KMS-11 (cell line): ENCODE measurements at regions not wholly inside any gene's neighbourhood (a gene's known extent, or its start where the extent isn't known, plus 50 kb on each side); places are given as distances from the start of the nearest gene placed in this dataset.

Experiments
- H2AFZ ChIP-seq: fragments of 200-600 bp; sonication (generic); 2 replicates; pipeline ENCODE4 v1.6.1; 2016; ENCODE audit warnings: antibody characterized with exemption, mixed run types, low read depth
- H3K27ac ChIP-seq: fragments of 200-600 bp; sonication (generic); 2 replicates; pipeline ENCODE4 v1.6.1; 2016; ENCODE audit warnings: mild to moderate bottlenecking, mixed run types
- H3K27me3 ChIP-seq: fragments of 200-600 bp; sonication (generic); 2 replicates; pipeline ENCODE4 v1.6.1; 2017; ENCODE audit warnings: mild to moderate bottlenecking, low read depth, mixed run types, moderate library complexity; ENCODE audit not compliant: insufficient read depth
- H3K36me3 ChIP-seq: fragments of 200-600 bp; sonication (generic); 2 replicates; pipeline ENCODE4 v1.6.1; 2017; ENCODE audit warnings: mild to moderate bottlenecking, mixed run types; ENCODE audit not compliant: insufficient read depth
- H3K4me1 ChIP-seq: fragments of 200-600 bp; sonication (generic); 2 replicates; pipeline ENCODE4 v1.6.1; 2016; ENCODE audit warnings: mild to moderate bottlenecking, low read depth, mixed run types; ENCODE audit not compliant: poor library complexity, severe bottlenecking
- H3K4me2 ChIP-seq: fragments of 200-600 bp; sonication (generic); 2 replicates; pipeline ENCODE4 v1.7.0; 2016; ENCODE audit warnings: mild to moderate bottlenecking, mixed run types
- H3K4me3 ChIP-seq: fragments of 200-600 bp; sonication (generic); IDR thresholded peaks from 2 replicates; pipeline ENCODE4 v1.6.1; 2017; ENCODE audit warnings: low read depth, low read length, mixed read lengths; ENCODE audit not compliant: insufficient read depth
- H3K79me2 ChIP-seq: fragments of 200-600 bp; sonication (generic); 2 replicates; pipeline ENCODE4 v1.6.1; 2016; ENCODE audit warnings: low read depth, mixed run types; ENCODE audit not compliant: insufficient read depth
- H3K9ac ChIP-seq: fragments of 200-600 bp; sonication (generic); 2 replicates; pipeline ENCODE4 v1.6.1; 2016; ENCODE audit warnings: mild to moderate bottlenecking, mixed run types
- H4K20me1 ChIP-seq: fragments of 200-600 bp; sonication (generic); 2 replicates; pipeline ENCODE4 v1.6.1; 2016; ENCODE audit warnings: mild to moderate bottlenecking, mixed run types; ENCODE audit not compliant: insufficient read depth
- TF ChIP-seq, protein P1 (sequence below): fragments of 200-600 bp; sonication (generic); conservative IDR thresholded peaks from 2 replicates; pipeline ENCODE4 v1.6.1; 2017; ENCODE audit warnings: low read depth, mild to moderate bottlenecking, antibody characterized with exemption, low read length, moderate library complexity, mixed read lengths

DNA sequence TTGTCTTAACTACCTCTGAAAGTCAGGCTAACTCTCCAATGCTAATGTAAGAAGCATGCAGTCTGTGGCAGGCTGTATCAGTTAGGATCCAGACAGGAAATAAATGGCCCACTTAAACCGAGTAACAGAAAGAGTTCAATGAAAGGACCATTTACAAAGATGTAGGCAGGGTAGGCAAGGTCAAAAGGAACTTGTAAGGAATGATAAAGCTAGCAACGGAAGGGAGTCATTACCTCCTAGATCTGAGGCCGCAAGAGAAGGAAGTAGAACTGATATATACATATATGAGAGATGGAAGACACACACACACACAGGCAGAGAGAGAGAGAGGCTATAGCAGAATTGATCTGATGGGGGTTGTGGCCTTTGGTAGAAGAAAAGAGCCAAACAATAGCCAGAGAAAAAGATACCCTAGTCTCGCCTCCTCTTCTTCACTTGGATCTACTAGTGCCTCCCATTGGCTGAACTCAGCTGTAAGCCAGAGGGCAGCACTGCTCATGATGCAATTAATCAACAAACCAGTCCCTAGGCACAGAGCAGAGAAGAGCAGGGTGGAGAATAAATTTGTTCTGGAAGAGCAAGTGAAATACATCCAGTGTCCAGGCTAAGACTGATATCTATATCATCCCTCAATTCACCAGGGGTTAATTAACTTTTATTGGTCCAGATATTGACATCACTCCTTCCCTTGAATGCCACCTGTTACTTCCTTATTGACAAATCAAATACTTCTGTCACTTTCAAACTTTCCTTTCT is 91.2 kb downstream of the LSMEM1 start:
- H2AFZ ChIP-seq, result no peak overlapping the region
- H3K36me3 ChIP-seq, result no peaks in the 10 kb centered on the region
- H3K4me1 ChIP-seq, result no peaks in the 10 kb centered on the region
- no peaks in the 10 kb centered on the region for H3K79me2 ChIP-seq
- TF ChIP-seq, protein P1, sequence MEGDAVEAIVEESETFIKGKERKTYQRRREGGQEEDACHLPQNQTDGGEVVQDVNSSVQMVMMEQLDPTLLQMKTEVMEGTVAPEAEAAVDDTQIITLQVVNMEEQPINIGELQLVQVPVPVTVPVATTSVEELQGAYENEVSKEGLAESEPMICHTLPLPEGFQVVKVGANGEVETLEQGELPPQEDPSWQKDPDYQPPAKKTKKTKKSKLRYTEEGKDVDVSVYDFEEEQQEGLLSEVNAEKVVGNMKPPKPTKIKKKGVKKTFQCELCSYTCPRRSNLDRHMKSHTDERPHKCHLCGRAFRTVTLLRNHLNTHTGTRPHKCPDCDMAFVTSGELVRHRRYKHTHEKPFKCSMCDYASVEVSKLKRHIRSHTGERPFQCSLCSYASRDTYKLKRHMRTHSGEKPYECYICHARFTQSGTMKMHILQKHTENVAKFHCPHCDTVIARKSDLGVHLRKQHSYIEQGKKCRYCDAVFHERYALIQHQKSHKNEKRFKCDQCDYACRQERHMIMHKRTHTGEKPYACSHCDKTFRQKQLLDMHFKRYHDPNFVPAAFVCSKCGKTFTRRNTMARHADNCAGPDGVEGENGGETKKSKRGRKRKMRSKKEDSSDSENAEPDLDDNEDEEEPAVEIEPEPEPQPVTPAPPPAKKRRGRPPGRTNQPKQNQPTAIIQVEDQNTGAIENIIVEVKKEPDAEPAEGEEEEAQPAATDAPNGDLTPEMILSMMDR, result no peak
- no peak overlapping the region for H3K9ac ChIP-seq
- no peak overlapping the region for H3K4me2 ChIP-seq
- no peaks in the 10 kb centered on the region for H4K20me1 ChIP-seq
- no peak overlapping the region for H3K27ac ChIP-seq
- no peak overlapping the region for H3K4me3 ChIP-seq
- H3K27me3 ChIP-seq, result no peaks in the 10 kb centered on the region

DNA sequence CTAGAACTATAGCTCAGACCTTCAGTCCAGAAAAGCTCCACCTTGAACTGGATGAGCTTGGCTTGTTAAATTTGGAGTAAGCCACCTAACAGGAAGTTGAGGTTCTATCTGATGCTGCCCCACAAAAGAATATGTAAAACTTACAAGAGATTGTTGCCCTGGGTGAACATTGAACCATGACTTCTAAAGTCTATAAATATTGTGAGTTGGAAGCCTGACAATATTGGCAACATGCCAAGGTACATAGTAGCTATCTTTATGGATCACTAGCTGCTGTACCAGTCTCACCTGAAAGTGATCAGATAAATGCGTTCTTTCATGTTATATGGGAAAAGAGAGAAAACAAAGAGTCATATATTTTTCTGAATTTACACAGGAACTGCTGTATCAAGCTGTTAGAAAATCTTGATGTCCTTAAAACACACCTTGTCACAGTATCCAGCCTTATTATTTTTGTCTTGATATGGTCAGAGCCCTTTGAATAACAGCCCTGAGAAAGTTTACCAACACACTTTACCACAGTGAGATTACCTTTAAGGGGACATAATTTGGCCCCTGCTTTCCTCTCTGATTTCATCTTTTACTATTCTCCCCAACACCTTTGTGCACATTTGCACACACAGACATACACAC is 92.0 kb downstream of the LSMEM1 start:
- TF ChIP-seq, protein P1, result no peak
- Histone ChIP-seq H3K4me2 (no peak overlapping the region), H3K36me3 (no peaks in the 10 kb centered on the region), H3K27ac (no peak overlapping the region), H3K9ac (no peak overlapping the region), H2AFZ (no peak overlapping the region), H4K20me1 (no peaks in the 10 kb centered on the region), H3K4me1 (no peaks in the 10 kb centered on the region), H3K79me2 (no peaks in the 10 kb centered on the region), H3K27me3 (no peaks in the 10 kb centered on the region), H3K4me3 (no peak overlapping the region)

DNA sequence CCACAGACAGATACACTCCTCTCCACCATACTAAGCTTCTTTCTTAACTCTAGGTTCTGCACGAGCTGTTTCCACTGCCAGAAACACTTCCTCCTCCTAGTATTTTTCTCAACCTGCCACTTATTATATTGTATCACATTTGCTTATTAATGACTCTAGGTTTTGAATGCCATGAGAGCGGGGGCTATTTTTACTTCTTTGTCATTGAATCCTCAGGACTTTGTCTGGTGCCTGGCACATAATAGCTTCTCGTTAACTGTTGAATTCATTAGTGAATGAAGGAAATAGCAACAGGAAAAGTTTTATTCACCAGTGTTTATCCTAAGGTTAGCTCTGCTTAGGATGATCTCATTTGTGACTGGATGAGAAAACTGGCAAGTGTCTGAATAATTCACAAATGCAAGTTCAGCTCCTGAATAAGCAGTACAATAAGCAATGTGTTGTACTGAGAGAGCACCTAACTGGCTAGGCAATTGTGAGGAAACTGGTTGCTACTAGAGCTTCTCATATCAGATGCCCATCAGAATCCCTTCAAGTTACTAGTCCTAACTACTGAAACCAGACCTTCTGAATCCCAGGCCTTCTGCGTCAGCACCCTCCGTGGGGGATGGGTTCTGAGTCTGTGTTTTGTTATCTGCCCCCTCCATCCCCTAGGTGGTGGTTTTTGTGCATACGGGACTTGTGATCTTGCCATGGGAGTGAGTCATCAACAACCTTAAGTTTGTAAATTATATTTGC is 92.7 kb downstream of the LSMEM1 start:
- TF ChIP-seq, protein P1, result no peak
- Histone ChIP-seq H3K4me1 (no peaks in the 10 kb centered on the region), H3K27ac (no peak overlapping the region), H3K79me2 (no peaks in the 10 kb centered on the region), H3K27me3 (no peaks in the 10 kb centered on the region), H3K4me3 (no peak overlapping the region), H3K4me2 (no peak overlapping the region), H3K9ac (no peak overlapping the region), H3K36me3 (no peaks in the 10 kb centered on the region), H4K20me1 (no peaks in the 10 kb centered on the region), H2AFZ (no peak overlapping the region)

DNA sequence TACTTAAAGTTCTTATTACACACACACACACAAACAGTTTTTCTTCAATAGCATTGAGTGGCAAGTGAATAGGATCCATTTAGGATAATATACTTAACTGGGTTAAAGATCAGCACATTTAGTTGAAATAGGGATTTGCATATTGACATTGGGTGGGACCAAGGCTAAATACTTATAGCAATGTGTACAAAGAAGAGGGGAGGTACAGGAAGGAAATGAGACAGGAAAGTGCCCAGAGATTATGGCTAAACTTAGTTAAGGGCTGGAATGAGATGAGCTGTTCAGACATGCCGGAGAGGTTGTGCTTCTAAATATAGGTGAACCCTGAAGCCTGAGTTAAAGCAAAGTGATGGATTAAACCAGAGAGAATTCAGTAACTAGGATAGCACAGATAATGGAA is 95.1 kb downstream of the LSMEM1 start:
- Histone ChIP-seq H2AFZ (no peak overlapping the region), H4K20me1 (no peaks in the 10 kb centered on the region), H3K36me3 (no peaks in the 10 kb centered on the region), H3K79me2 (no peaks in the 10 kb centered on the region), H3K27ac (no peak overlapping the region), H3K4me3 (no peak overlapping the region), H3K9ac (no peak overlapping the region), H3K4me2 (no peak overlapping the region), H3K27me3 (no peaks in the 10 kb centered on the region), H3K4me1 (no peaks in the 10 kb centered on the region)
- TF ChIP-seq, protein P1, result no peak
